ENCODE measurements at regions not wholly inside any gene's neighbourhood (a gene's known extent, or its start where the extent isn't known, plus 50 kb on each side); places are given as distances from the start of the nearest gene placed in this dataset.

GRCh38 chr9:118165451-118165850 lies 461.2 kb downstream of the TLR4 start:
- no peak for DNase-seq (ENCODE audit: low read depth in 1 of 2, low spot score in 1 of 2)

GRCh38 chr9:118170032-118170955 lies 466.1 kb downstream of the TLR4 start:
- DNase-seq (ENCODE audit: low read depth in 1 of 2, low spot score in 1 of 2), result no peak

- DNase-seq (ENCODE audit: low read depth in 1 of 2, low spot score in 1 of 2), result no peak
Observed at GRCh38 chr9:118177241-118177640, 473.0 kb downstream of the TLR4 start.

GRCh38 chr9:118183576-118183975 lies 479.4 kb downstream of the TLR4 start:
- DNase-seq (ENCODE audit: low read depth in 1 of 2, low spot score in 1 of 2), result no peak

- DNase-seq (ENCODE audit: low read depth in 1 of 2, low spot score in 1 of 2), result no peak
Observed at GRCh38 chr9:118187408-118187807, 483.2 kb downstream of the TLR4 start.

- DNase-seq (ENCODE audit: low read depth in 1 of 2, low spot score in 1 of 2), result no peak
Observed at GRCh38 chr9:118189615-118190014, 485.4 kb downstream of the TLR4 start.

GRCh38 chr9:118192807-118193206 lies 488.6 kb downstream of the TLR4 start:
- DNase-seq (ENCODE audit: low read depth in 1 of 2, low spot score in 1 of 2), result no peak

GRCh38 chr9:118209343-118209742 lies 505.1 kb downstream of the TLR4 start:
- no peak for DNase-seq (ENCODE audit: low read depth in 1 of 2, low spot score in 1 of 2)

- no peak for DNase-seq (ENCODE audit: low read depth in 1 of 2, low spot score in 1 of 2)
Observed at GRCh38 chr9:118215549-118215948, 511.3 kb downstream of the TLR4 start.

- DNase-seq (ENCODE audit: low read depth in 1 of 2, low spot score in 1 of 2), result no peak
Observed at GRCh38 chr9:118222375-118222774, 518.2 kb downstream of the TLR4 start.

- DNase-seq (ENCODE audit: low read depth in 1 of 2, low spot score in 1 of 2), result no peak
Observed at GRCh38 chr9:118223111-118223510, 518.9 kb downstream of the TLR4 start.

- DNase-seq (ENCODE audit: low read depth in 1 of 2, low spot score in 1 of 2), result no peak
Observed at GRCh38 chr9:118230329-118230728, 526.1 kb downstream of the TLR4 start.

GRCh38 chr9:118236625-118237024 lies 532.4 kb downstream of the TLR4 start:
- DNase-seq (ENCODE audit: low read depth in 1 of 2, low spot score in 1 of 2), result no peak

GRCh38 chr9:118238139-118238538 lies 533.9 kb downstream of the TLR4 start:
- no peak for DNase-seq (ENCODE audit: low read depth in 1 of 2, low spot score in 1 of 2)

GRCh38 chr9:118252027-118252426 lies 547.8 kb downstream of the TLR4 start:
- no peak for DNase-seq (ENCODE audit: low read depth in 1 of 2, low spot score in 1 of 2)

GRCh38 chr9:118262191-118262590 lies 558.0 kb downstream of the TLR4 start:
- DNase-seq (ENCODE audit: low read depth in 1 of 2, low spot score in 1 of 2), result no peak

GRCh38 chr9:118263949-118264348 lies 559.7 kb downstream of the TLR4 start:
- no peak for DNase-seq (ENCODE audit: low read depth in 1 of 2, low spot score in 1 of 2)

GRCh38 chr9:118268046-118268445 lies 563.8 kb downstream of the TLR4 start:
- no peak for DNase-seq (ENCODE audit: low read depth in 1 of 2, low spot score in 1 of 2)

- DNase-seq (ENCODE audit: low read depth in 1 of 2, low spot score in 1 of 2), result no peak
Observed at GRCh38 chr9:118269623-118270022, 565.4 kb downstream of the TLR4 start.

GRCh38 chr9:118271331-118271730 lies 567.1 kb downstream of the TLR4 start:
- no peak for DNase-seq (ENCODE audit: low read depth in 1 of 2, low spot score in 1 of 2)

- DNase-seq (ENCODE audit: low read depth in 1 of 2, low spot score in 1 of 2), result no peak
Observed at GRCh38 chr9:118271936-118272335, 567.7 kb downstream of the TLR4 start.

GRCh38 chr9:118273048-118273447 lies 568.8 kb downstream of the TLR4 start:
- no peak for DNase-seq (ENCODE audit: low read depth in 1 of 2, low spot score in 1 of 2)

- no peak for DNase-seq (ENCODE audit: low read depth in 1 of 2, low spot score in 1 of 2)
Observed at GRCh38 chr9:118276784-118277183, 572.6 kb downstream of the TLR4 start.
